GM12872 (cell line): ENCODE measurements at regions not wholly inside any gene's neighbourhood (a gene's known extent, or its start where the extent isn't known, plus 50 kb on each side); places are given as distances from the start of the nearest gene placed in this dataset.

Source experiments
- TF ChIP-seq, protein P1 (sequence below): IDR thresholded peaks from 3 replicates; pipeline ENCODE4 v1.5.1; 2011; ENCODE audit warnings: low read depth, mild to moderate bottlenecking, low read length, moderate library complexity; ENCODE audit not compliant: insufficient read depth

DNA sequence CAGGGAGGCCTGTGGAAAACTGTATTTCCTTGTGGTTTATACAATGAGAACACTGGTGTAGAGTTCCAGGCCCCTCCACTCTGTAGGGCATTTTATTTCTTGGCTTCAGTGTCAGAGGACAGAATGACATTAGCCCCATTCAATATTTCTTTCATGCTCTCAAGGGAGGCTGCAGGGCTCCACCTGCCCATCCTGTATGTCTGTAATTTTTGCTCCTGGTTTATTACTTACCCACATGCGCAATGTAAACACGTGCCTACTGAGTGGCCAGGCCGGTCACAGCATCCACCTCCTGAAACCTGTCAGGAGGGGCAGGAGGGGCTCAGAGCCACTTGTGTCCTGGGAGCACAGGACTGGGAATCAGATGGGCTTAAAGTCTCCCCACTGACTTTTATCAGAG lies 82.4 kb downstream of the GADD45G start:
- TF ChIP-seq, protein P1, sequence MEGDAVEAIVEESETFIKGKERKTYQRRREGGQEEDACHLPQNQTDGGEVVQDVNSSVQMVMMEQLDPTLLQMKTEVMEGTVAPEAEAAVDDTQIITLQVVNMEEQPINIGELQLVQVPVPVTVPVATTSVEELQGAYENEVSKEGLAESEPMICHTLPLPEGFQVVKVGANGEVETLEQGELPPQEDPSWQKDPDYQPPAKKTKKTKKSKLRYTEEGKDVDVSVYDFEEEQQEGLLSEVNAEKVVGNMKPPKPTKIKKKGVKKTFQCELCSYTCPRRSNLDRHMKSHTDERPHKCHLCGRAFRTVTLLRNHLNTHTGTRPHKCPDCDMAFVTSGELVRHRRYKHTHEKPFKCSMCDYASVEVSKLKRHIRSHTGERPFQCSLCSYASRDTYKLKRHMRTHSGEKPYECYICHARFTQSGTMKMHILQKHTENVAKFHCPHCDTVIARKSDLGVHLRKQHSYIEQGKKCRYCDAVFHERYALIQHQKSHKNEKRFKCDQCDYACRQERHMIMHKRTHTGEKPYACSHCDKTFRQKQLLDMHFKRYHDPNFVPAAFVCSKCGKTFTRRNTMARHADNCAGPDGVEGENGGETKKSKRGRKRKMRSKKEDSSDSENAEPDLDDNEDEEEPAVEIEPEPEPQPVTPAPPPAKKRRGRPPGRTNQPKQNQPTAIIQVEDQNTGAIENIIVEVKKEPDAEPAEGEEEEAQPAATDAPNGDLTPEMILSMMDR = no peak

DNA sequence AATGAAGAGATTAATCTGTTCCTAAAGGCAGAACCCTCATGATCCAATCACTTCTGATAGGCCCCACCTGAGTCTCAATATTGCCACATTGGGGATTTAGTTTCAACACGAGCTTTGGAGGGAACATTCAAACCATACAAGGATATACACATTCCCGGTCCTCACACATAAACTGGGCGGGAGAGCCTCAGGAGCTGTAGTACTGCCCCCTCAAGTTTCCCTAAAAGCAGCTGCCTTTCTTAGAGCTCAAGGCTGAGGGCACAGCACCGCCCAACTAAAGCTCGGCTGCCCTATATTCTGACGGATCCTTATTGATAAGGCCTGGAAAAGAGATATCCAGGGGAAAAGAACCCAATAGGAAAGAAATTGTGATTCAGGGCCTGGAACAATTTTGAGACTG lies 83.0 kb downstream of the GADD45G start:
- TF ChIP-seq, protein P1 = no peak

GRCh38 chr9:89690334-89690912 lies 85.6 kb downstream of the GADD45G start:
- TF ChIP-seq, protein P1 = no peak

DNA sequence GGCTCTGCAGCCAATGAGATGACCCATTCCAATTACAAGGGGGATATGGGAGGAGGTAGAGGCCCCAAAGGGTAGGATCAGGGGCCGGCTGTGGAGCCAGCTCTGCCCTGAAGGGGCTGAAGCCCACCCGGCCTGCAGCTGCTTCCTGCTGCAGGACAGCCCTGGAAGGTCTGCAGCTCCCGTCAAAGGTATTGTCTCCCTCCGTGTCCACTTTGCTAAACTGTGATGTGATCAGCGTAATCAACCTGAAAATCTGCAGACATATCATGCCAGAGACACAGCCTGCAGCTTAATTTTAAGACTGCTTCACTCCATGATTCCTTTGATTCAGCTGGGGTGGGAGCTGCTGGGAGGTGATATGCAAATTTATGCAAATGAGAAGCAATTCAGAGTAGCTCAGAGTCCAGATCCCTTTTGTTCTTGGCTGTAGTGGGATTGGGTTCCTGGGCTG lies 90.7 kb downstream of the GADD45G start:
- TF ChIP-seq, protein P1 = no peak

DNA sequence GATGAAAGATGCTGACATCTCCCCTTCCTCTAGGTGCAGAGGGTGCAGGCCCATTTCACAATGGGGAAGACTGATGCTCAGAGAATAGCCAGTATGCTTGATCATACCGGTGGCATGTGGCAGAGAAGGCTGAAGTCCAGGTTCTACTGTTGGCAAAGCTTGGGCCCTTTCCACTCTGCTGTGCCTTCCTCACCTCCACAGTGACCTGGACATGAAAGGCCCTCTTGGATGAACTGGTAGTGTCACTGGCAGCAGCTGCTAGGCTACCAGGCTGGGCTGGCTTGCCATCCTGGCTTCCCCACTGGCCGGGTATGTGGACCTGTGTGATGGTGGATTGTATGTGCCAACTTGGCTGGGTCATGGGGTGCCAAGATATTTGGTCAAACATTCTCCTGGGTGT lies 92.0 kb downstream of the GADD45G start:
- TF ChIP-seq, protein P1 = no peak

- TF ChIP-seq, protein P1 = no peak
Observed at GRCh38 chr9:89697553-89697952, 92.7 kb downstream of the GADD45G start.

GRCh38 chr9:89698411-89699005 lies 93.7 kb downstream of the GADD45G start:
- TF ChIP-seq, protein P1 = no peak

DNA sequence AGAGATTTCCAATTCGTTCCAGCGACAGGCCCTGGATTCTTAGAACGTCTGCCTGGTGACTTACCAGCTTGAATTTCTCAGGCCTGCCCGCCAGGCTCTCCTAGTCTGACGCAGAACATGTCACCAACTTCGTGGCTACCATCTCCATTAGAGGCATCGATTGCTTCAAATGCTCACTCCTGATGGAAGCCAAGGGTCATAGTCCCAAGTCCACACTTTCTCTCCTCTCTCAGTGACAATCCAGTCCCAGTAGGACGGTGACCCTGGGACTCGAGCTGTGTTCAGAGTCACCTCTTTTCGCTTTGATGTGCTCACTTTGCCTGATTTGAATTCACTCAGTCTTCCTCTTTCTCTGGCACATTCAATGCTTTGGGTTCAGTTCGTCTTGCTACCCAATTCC lies 94.8 kb downstream of the GADD45G start:
- TF ChIP-seq, protein P1 = no peak
